Epithelial cell of proximal tubule (primary cell): ENCODE measurements at regions not wholly inside any gene's neighbourhood (a gene's known extent, or its start where the extent isn't known, plus 50 kb on each side); places are given as distances from the start of the nearest gene placed in this dataset.
"Not testable (repeated sequence)": the region's sequence is repeated elsewhere in the genome, so short reads cannot be mapped to it uniquely, and the experiment has no call there.

Experiments
- DNase-seq: peaks from one replicate; pipeline ENCODE4 v3.0.0-alpha.2; 2011; ENCODE audit warnings: low read depth
- H3K4me3 ChIP-seq: 2 replicates; pipeline ENCODE4 v1.5.1; 2011; ENCODE audit warnings: low read depth, mild to moderate bottlenecking, low read length
- TF ChIP-seq, protein P1 (sequence below): conservative IDR thresholded peaks from 2 replicates; pipeline ENCODE4 v1.5.1; 2012; ENCODE audit warnings: low read depth, mild to moderate bottlenecking, low read length

DNA sequence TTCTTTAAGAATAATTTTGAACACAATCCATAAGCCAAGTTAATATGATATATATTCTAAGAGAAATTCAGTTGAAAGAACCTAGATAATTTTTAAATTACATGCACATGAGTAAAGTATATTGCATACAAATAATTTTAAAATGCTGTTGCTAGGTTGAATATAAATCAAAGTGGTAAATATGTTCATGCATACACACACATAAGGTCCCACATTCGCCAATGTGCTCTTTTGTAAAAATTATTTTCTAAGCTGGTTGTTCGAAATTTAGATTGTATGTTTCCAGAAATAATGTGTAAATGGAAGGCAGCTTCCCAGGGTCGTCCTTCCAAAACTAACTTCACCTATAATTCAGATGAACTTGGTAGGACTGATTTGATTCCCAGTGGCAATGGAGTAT, 173.7 kb upstream of the CCDC196 start:
- no peak for DNase-seq
- TF ChIP-seq, protein P1, sequence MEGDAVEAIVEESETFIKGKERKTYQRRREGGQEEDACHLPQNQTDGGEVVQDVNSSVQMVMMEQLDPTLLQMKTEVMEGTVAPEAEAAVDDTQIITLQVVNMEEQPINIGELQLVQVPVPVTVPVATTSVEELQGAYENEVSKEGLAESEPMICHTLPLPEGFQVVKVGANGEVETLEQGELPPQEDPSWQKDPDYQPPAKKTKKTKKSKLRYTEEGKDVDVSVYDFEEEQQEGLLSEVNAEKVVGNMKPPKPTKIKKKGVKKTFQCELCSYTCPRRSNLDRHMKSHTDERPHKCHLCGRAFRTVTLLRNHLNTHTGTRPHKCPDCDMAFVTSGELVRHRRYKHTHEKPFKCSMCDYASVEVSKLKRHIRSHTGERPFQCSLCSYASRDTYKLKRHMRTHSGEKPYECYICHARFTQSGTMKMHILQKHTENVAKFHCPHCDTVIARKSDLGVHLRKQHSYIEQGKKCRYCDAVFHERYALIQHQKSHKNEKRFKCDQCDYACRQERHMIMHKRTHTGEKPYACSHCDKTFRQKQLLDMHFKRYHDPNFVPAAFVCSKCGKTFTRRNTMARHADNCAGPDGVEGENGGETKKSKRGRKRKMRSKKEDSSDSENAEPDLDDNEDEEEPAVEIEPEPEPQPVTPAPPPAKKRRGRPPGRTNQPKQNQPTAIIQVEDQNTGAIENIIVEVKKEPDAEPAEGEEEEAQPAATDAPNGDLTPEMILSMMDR: no peak
- H3K4me3 ChIP-seq: no peak overlapping the region

DNA sequence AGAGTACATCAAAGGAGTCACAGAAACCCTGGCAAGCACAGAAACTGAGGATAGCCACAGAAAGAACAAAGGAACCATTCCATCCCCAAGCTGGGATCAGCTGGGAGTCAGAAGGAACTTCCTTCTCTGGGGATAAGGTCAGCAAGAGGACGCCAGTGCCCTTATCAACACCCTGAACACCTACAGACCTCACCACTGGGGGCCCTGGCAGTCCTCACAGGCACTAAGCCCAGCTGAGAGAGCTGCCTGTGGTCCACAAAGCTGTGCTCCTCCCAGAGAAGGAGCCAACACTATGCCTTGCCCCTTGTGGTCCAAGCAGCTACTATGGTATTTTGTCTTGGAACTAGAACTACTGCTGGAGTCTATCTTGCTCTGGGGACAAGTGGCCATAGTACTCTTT, 171.1 kb upstream of the CCDC196 start:
- no peak for DNase-seq
- TF ChIP-seq, protein P1: no peak
- no peak overlapping the region for H3K4me3 ChIP-seq

DNA sequence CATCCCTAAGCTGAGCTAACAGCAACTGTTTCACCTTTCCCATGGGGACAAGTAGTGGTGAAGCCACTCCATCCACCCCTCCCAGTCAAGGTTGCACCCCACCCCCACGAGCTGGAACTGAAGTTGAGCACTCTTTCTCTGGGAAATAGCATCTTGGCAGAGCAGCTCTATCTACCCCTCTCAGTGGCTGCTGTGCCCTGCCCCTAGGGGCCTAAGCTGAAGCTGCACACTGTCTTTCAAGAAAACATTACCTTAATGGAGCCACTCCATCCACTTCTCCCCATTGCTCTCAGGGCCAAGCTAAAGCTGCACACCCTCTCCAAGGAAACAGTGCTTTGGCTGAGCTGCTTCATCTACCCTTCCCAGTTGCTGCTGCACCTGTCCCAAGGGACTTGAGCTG, 170.6 kb upstream of the CCDC196 start:
- H3K4me3 ChIP-seq: no peak overlapping the region
- DNase-seq: no peak
- TF ChIP-seq, protein P1: no peak

DNA sequence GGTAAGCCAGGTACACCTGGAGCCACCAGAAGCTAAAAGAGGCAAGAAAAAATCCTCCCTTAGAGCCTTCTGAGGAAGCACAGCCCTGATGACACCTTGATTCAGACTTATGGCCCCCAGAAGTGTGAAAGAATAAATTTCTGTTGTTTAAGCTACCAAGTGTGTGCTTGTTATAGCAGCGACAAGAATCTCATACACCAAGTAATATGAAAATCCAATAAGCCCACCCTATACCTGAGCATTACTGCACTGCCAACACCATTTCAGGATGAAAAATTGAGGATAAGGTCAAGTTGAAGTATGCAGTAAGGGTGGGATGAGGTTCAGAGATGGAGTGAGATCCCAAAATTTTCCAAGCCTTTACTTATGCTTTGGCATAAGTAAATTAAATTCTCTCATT, 163.6 kb upstream of the CCDC196 start:
- DNase-seq: no peak
- TF ChIP-seq, protein P1: no peak
- no peak overlapping the region for H3K4me3 ChIP-seq

DNA sequence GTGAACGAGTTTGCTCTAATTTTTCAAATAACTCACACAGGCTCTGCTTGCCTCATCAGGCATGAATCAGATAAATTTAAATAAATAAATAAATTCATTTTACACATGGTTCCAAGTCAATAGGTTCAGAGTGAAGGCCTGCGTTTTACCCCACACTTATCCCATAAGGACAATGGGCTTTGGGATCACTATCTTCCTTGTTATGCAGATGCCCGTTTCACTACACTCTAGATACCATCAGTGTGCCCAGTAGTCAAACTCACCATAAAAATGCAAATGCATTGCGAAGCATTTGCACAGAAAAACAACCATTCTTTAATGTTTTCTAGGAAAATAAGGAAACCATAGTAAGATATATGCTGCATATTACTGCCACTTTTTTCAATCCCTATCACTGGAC, 155.9 kb upstream of the CCDC196 start:
- no peak overlapping the region for H3K4me3 ChIP-seq
- DNase-seq: no peak
- TF ChIP-seq, protein P1: no peak

DNA sequence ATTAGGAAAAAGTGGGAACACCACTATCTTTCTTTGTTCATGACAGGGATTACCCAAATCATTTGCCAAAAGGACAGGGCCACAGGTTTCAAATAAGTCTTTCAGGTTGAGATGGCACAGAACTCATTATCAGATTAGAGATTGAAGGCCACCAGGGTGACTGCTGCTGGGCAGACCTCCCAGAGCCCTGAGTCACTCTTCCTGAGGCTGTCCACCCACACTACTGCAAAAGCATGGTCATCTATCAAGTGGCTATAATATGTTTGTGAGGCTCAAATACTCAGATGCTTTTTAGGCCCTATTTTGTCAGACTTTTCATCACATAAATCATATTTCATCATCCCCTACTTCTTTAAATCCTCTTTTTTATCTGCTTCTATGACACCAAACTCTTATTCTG, 155.3 kb upstream of the CCDC196 start:
- no peak for DNase-seq
- TF ChIP-seq, protein P1: no peak
- no peak overlapping the region for H3K4me3 ChIP-seq

DNA sequence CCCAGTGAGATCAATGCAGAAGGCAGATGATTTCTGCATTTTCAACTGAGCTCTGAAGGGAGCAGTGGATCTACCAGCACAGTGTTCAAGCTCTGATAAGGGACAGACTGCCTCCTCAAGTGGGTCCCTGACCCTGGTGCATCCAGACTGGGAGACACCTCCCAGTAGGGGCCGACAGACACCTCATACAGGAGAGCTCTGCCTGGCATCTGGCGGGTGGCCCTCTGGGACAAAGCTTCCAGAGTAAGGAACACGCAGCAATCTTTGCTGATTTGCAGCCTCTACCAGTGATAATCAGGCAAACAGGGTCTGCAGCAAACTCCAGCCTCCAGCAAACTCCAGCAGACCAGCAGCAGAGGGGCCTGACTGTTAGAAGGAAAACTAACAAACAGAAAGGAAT, 152.9 kb upstream of the CCDC196 start:
- not testable (repeated sequence) for H3K4me3 ChIP-seq, DNase-seq

DNA sequence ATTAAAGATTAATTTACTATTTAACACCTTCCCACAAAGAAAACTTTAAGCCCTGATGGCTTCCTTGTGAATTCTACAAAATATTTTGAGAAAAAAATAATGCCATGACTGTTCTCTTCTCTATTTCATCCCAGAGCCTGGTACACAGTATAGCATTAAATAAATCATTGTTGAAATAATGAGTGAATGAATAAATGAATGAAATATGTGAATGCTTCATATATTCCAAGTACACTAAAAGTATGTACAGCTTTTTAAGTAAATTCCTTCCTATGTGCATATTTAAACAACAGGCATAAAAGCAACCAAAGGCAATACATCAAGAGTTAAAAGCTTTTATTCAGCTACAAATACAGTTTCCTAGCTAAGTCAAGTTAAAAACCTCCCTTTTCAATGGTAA, 144.9 kb upstream of the CCDC196 start:
- no peak overlapping the region for H3K4me3 ChIP-seq
- DNase-seq: no peak
- TF ChIP-seq, protein P1: no peak
